Breast epithelium (tissue), 3 donors: ENCODE measurements at regions not wholly inside any gene's neighbourhood (a gene's known extent, or its start where the extent isn't known, plus 50 kb on each side); places are given as distances from the start of the nearest gene placed in this dataset.

ENCODE experiments used
- POLR2A ChIP-seq: fragments of 450-650 bp; IDR thresholded peaks from one replicate; pipeline ENCODE4 v1.6.1; 2016; ENCODE audit warnings: antibody characterized with exemption, mild to moderate bottlenecking, moderate library complexity
- POLR2AphosphoS5 ChIP-seq, 3 donors: sonication (generic); formaldehyde crosslinking; IDR thresholded peaks; one replicate each; pipeline ENCODE4 v1.6.1; 2017; ENCODE audit warnings: antibody characterized with exemption in 3 of 3
- TF ChIP-seq, protein P1 (sequence below), 3 donors: fragments of 450-650 bp; IDR thresholded peaks; one replicate each; pipeline ENCODE4 v1.5.1; 2016 to 2017; ENCODE audit warnings: antibody characterized with exemption in 3 of 3, mild to moderate bottlenecking in 3 of 3, moderate library complexity in 3 of 3

DNA sequence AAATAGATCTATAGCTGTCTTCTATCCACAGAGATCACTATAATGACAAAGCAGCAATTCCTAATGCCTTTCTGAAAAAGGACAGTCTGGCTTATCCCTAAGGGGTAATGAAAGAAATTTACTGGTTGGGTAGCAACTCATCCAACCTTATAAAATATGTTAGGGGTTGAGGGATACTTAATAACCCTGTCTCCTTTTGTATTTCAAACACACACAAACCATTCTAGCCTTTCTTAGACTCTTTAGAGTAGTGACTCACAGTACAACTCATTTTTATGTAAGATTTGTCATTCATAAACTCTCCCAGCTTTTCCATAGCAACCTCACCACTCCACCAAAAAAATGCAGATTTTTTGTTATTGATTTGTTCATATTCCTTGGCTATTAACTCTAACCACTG, 167.9 kb downstream of the FSCB start:
- TF ChIP-seq, protein P1, sequence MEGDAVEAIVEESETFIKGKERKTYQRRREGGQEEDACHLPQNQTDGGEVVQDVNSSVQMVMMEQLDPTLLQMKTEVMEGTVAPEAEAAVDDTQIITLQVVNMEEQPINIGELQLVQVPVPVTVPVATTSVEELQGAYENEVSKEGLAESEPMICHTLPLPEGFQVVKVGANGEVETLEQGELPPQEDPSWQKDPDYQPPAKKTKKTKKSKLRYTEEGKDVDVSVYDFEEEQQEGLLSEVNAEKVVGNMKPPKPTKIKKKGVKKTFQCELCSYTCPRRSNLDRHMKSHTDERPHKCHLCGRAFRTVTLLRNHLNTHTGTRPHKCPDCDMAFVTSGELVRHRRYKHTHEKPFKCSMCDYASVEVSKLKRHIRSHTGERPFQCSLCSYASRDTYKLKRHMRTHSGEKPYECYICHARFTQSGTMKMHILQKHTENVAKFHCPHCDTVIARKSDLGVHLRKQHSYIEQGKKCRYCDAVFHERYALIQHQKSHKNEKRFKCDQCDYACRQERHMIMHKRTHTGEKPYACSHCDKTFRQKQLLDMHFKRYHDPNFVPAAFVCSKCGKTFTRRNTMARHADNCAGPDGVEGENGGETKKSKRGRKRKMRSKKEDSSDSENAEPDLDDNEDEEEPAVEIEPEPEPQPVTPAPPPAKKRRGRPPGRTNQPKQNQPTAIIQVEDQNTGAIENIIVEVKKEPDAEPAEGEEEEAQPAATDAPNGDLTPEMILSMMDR (IDR thresholded peaks at IDR 0.05): no peak
- TF ChIP-seq POLR2AphosphoS5 (IDR thresholded peaks at IDR 0.05) (no peak), POLR2A (no peak)
